ENCODE measurements at regions not wholly inside any gene's neighbourhood (a gene's known extent, or its start where the extent isn't known, plus 50 kb on each side); places are given as distances from the start of the nearest gene placed in this dataset.

GRCh38 chr22:48883211-48883960, 944.3 kb downstream of the BRD1 start:
- Histone ChIP-seq H3K9ac (ENCODE audit: low read depth, low read length, poor library complexity, severe bottlenecking) (no peak overlapping the region), H3K79me2 (ENCODE audit: insufficient read depth, low read length) (no peaks in the 10 kb centered on the region), H3K4me3 (ENCODE audit: low read length, poor library complexity, severe bottlenecking) (no peak overlapping the region), H3K9me2 (replicated peaks; ENCODE audit: low read depth, low read length) (no peaks in the 10 kb centered on the region), H3F3A (ENCODE audit: low read depth) (no peaks in the 10 kb centered on the region), H2AFZ (ENCODE audit: low read length) (no peak overlapping the region), H3K4me2 (ENCODE audit: low read depth, low read length, poor library complexity, severe bottlenecking) (no peak overlapping the region), H3K36me3 (ENCODE audit: insufficient read depth, low read length) (no peaks in the 10 kb centered on the region), H3K27me3 (ENCODE audit: insufficient read depth, low read length, poor library complexity, severe bottlenecking) (no peaks in the 10 kb centered on the region), H4K20me1 (ENCODE audit: insufficient read depth, low read length, poor library complexity, severe bottlenecking) (no peaks in the 10 kb centered on the region), H3K9me3 (ENCODE audit: insufficient read depth, low read depth, low read length) (peaks cover 11% of the 10 kb centered on the region; the same call in 1 of the 2 replicates), H3K4me1 (ENCODE audit: insufficient read depth, low read length, poor library complexity, severe bottlenecking) (no peaks in the 10 kb centered on the region)
- TF ChIP-seq, protein P1, sequence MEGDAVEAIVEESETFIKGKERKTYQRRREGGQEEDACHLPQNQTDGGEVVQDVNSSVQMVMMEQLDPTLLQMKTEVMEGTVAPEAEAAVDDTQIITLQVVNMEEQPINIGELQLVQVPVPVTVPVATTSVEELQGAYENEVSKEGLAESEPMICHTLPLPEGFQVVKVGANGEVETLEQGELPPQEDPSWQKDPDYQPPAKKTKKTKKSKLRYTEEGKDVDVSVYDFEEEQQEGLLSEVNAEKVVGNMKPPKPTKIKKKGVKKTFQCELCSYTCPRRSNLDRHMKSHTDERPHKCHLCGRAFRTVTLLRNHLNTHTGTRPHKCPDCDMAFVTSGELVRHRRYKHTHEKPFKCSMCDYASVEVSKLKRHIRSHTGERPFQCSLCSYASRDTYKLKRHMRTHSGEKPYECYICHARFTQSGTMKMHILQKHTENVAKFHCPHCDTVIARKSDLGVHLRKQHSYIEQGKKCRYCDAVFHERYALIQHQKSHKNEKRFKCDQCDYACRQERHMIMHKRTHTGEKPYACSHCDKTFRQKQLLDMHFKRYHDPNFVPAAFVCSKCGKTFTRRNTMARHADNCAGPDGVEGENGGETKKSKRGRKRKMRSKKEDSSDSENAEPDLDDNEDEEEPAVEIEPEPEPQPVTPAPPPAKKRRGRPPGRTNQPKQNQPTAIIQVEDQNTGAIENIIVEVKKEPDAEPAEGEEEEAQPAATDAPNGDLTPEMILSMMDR (conservative IDR thresholded peaks at IDR 0.05; ENCODE audit: low read length), result no peak
- no peak for TF ChIP-seq EZH2phosphoT487 (IDR thresholded peaks at IDR 0.05; ENCODE audit: borderline replicate concordance)

- no peaks in the 10 kb centered on the region for H3F3A ChIP-seq (ENCODE audit: low read depth)
- H3K36me3 ChIP-seq (ENCODE audit: insufficient read depth, low read length), result no peaks in the 10 kb centered on the region
- H3K4me1 ChIP-seq (ENCODE audit: insufficient read depth, low read length, poor library complexity, severe bottlenecking), result no peaks in the 10 kb centered on the region
- H3K79me2 ChIP-seq (ENCODE audit: insufficient read depth, low read length), result no peaks in the 10 kb centered on the region
- H4K20me1 ChIP-seq (ENCODE audit: insufficient read depth, low read length, poor library complexity, severe bottlenecking), result no peaks in the 10 kb centered on the region
- H3K9ac ChIP-seq (ENCODE audit: low read depth, low read length, poor library complexity, severe bottlenecking), result no peak overlapping the region
- no peak overlapping the region for H3K4me2 ChIP-seq (ENCODE audit: low read depth, low read length, poor library complexity, severe bottlenecking)
- H3K4me3 ChIP-seq (ENCODE audit: low read length, poor library complexity, severe bottlenecking), result no peak overlapping the region
- no peak overlapping the region for H2AFZ ChIP-seq (ENCODE audit: low read length)
- H3K9me3 ChIP-seq (ENCODE audit: insufficient read depth, low read depth, low read length), result peaks cover 11% of the 10 kb centered on the region; the same call in 1 of the 2 replicates
- no peaks in the 10 kb centered on the region for H3K27me3 ChIP-seq (ENCODE audit: insufficient read depth, low read length, poor library complexity, severe bottlenecking)
- H3K9me2 ChIP-seq (replicated peaks; ENCODE audit: low read depth, low read length), result no peaks in the 10 kb centered on the region
- TF ChIP-seq EZH2phosphoT487 (IDR thresholded peaks at IDR 0.05; ENCODE audit: borderline replicate concordance), result no peak
- TF ChIP-seq, protein P1 (conservative IDR thresholded peaks at IDR 0.05; ENCODE audit: low read length), result no peak
Observed at GRCh38 chr22:48882636-48883200, 945.0 kb downstream of the BRD1 start.

GRCh38 chr22:48881326-48881980, 946.2 kb downstream of the BRD1 start:
- TF ChIP-seq EZH2phosphoT487 (IDR thresholded peaks at IDR 0.05; ENCODE audit: borderline replicate concordance), result no peak
- TF ChIP-seq, protein P1 (conservative IDR thresholded peaks at IDR 0.05; ENCODE audit: low read length), result no peak

More at GRCh38 chr22:48881326-48881980, 946.2 kb downstream of the BRD1 start:
- H3K9me3 ChIP-seq (ENCODE audit: insufficient read depth, low read depth, low read length), result peaks cover 11% of the 10 kb centered on the region
- no peaks in the 10 kb centered on the region for H3K36me3 ChIP-seq (ENCODE audit: insufficient read depth, low read length)
- H3K27me3 ChIP-seq (ENCODE audit: insufficient read depth, low read length, poor library complexity, severe bottlenecking), result no peaks in the 10 kb centered on the region
- H3K4me3 ChIP-seq (ENCODE audit: low read length, poor library complexity, severe bottlenecking), result no peak overlapping the region
- H3K79me2 ChIP-seq (ENCODE audit: insufficient read depth, low read length), result no peaks in the 10 kb centered on the region
- H3K9ac ChIP-seq (ENCODE audit: low read depth, low read length, poor library complexity, severe bottlenecking), result no peak overlapping the region
- no peaks in the 10 kb centered on the region for H3K4me1 ChIP-seq (ENCODE audit: insufficient read depth, low read length, poor library complexity, severe bottlenecking)
- H3K4me2 ChIP-seq (ENCODE audit: low read depth, low read length, poor library complexity, severe bottlenecking), result no peak overlapping the region
- H2AFZ ChIP-seq (ENCODE audit: low read length), result no peak overlapping the region
- no peaks in the 10 kb centered on the region for H3F3A ChIP-seq (ENCODE audit: low read depth)
- no peaks in the 10 kb centered on the region for H3K9me2 ChIP-seq (replicated peaks; ENCODE audit: low read depth, low read length)
- H4K20me1 ChIP-seq (ENCODE audit: insufficient read depth, low read length, poor library complexity, severe bottlenecking), result no peaks in the 10 kb centered on the region
